Heart right ventricle (tissue), 16 donors: ENCODE measurements at regions not wholly inside any gene's neighbourhood (a gene's known extent, or its start where the extent isn't known, plus 50 kb on each side); places are given as distances from the start of the nearest gene placed in this dataset.

Experiments used
- ATAC-seq, 8 donors: fragments of 200-7000 bp; cut with Tn5 transposase; one replicate each; pipeline ENCODE4 v1.9.1; 2020; ENCODE audit warnings: mild to moderate bottlenecking in 8 of 8, moderate library complexity in 8 of 8, moderate number of reproducible peaks in 1 of 8
- DNase-seq, 2 donors: peaks; one replicate each; pipeline ENCODE4 v3.0.0-alpha.2; 2020
- H3K27ac ChIP-seq, 10 donors: fragments of 200-600 bp; sonication (generic) in 2 of 10; one replicate each; pipeline versions ENCODE4 v1.5.0 to v1.8.0; 2020 to 2022; ENCODE audit warnings: mild to moderate bottlenecking in 3 of 10
- H3K27me3 ChIP-seq, 7 donors: fragments of 200-600 bp; one replicate each; pipeline ENCODE4 v1.8.0; 2021 to 2022; ENCODE audit warnings: mild to moderate bottlenecking in 2 of 7
- H3K36me3 ChIP-seq, 9 donors: fragments of 200-600 bp; sonication (generic) in 1 of 9; one replicate each; pipeline versions ENCODE4 v1.5.0 to v1.8.0; 2020 to 2022; ENCODE audit warnings: mild to moderate bottlenecking in 2 of 9
- H3K4me1 ChIP-seq, 9 donors: fragments of 200-600 bp; sonication (generic) in 1 of 9; one replicate each; pipeline versions ENCODE4 v1.5.0 to v1.8.0; 2020 to 2022; ENCODE audit warnings: mild to moderate bottlenecking in 4 of 9
- H3K4me3 ChIP-seq, 10 donors: fragments of 200-600 bp; sonication (generic) in 2 of 10; one replicate each; pipeline versions ENCODE4 v1.5.0 to v1.8.0; 2020 to 2022; ENCODE audit warnings: mild to moderate bottlenecking in 7 of 10, moderate library complexity in 2 of 10
- H3K9me3 ChIP-seq, 11 donors: fragments of 200-600 bp in 10 of 11; sonication (generic) in 2 of 11; one replicate each; pipeline versions ENCODE4 v1.5.0 to v1.8.0; 2013 to 2022; ENCODE audit warnings: mild to moderate bottlenecking in 2 of 11, control low read depth in 1 of 11, moderate library complexity in 1 of 11
- CTCF ChIP-seq, 9 donors: fragments of 200-600 bp; sonication (generic) in 2 of 9; IDR thresholded peaks; one replicate each; pipeline versions ENCODE4 v1.5.0 to v1.8.0; 2021 to 2022; ENCODE audit warnings: antibody characterized with exemption in 9 of 9, mild to moderate bottlenecking in 5 of 9, moderate library complexity in 1 of 9
- WGBS, 2 donors: extraction: QIAGEN DNeasy Blood & Tissue Kit; methylation state at CpG; one replicate each; pipeline ENCODE4 v1.1.7; 2013; ENCODE audit warnings: inconsistent platforms in 1 of 2; 5-methylcytosine and 5-hydroxymethylcytosine counted together
- intact Hi-C, 10 donors: fragments of 100-400 bp; cut with DNase I; formaldehyde crosslinking; loops; one replicate each; pipeline versions ENCODE4 v1.11.1 to v1.14.2; 2022
- donor health status: Arrhythmogenic right ventricular cardiomyopathy.
- donor health status: ischemic (EF 13 %, LVEDD 7.1; RV severe dilation, severe dysfunction).
- donor health status: healthy with polysubstance abuse.
- donor health status: DM: no; HTN: yes; CAD: no.
- donor health status: DM: no; HTN: no; CAD: no.
- donor health status: ischemic (EF 25% LVEDD 6.9; RV normal size, moderate dysfunction).
- donor health status: ischemic (EF 25% LVEDD 5.7; RV mildly dilated, moderate dysfunction).
- donor health status: healthy.
- donor health status: DM: yes; HTN: yes; CAD: no.
- donor health status: Ischemic cardiomyopathy.
- donor health status: ischemic (EF 35%, LVEDD 5.7; RV mildly dilated, moderate dysfunction).
- donor health status: nonischemic (EF 11% LVEDD 7.7; RV severe dilation, severe dysfunction).
- donor health status: DM: yes; HTN: yes; CAD: no.
- donor health status: PGD.
- donor health status: ischemic (EF 29% LVEDD 5.4; RV normal size, mild dysfunction).
- donor health status: nonischemic (EF 23%, LVEDD 6.1; RV moderate dilation, normal function).

- intact Hi-C loops, result no loop called here
- ATAC-seq, result no peak
- DNase-seq, result no peak
- H3K27ac ChIP-seq, result no peak overlapping the region
- H3K36me3 ChIP-seq, result no peaks in the 10 kb centered on the region
- no peaks in the 10 kb centered on the region for H3K9me3 ChIP-seq
- no peaks in the 10 kb centered on the region for H3K27me3 ChIP-seq
- TF ChIP-seq CTCF (IDR thresholded peaks at IDR 0.05), result no peak
- no peak overlapping the region for H3K4me3 ChIP-seq
- 89 to 100% methylated on average over 1 of the region's 1 CpG for WGBS, 2 donors
- no peaks in the 10 kb centered on the region for H3K4me1 ChIP-seq
Measured at GRCh38 chr2:156001851-156002250, 330.7 kb downstream of the NR4A2 start.

GRCh38 chr2:155997538-155997937 lies 335.0 kb downstream of the NR4A2 start:
- no peak for DNase-seq
- Histone ChIP-seq H3K27ac (no peak overlapping the region), H3K27me3 (no peaks in the 10 kb centered on the region), H3K9me3 (peaks cover 0 to 6% (median 0%) of the 10 kb centered on the region in 11 donors), H3K4me1 (no peaks in the 10 kb centered on the region), H3K36me3 (no peaks in the 10 kb centered on the region), H3K4me3 (no peak overlapping the region)
- TF ChIP-seq CTCF (IDR thresholded peaks at IDR 0.05), result no peak
- ATAC-seq, result no peak
- intact Hi-C loops, result no loop called here
- 70 to 79% methylated on average over 2 of the region's 2 CpGs for WGBS, 2 donors

GRCh38 chr2:155994315-155994714 lies 338.2 kb downstream of the NR4A2 start:
- Histone ChIP-seq H3K9me3 (peaks cover 0 to 11% (median 0%) of the 10 kb centered on the region in 11 donors), H3K27ac (no peak overlapping the region), H3K27me3 (no peaks in the 10 kb centered on the region), H3K36me3 (no peaks in the 10 kb centered on the region), H3K4me3 (no peak overlapping the region), H3K4me1 (no peaks in the 10 kb centered on the region)
- intact Hi-C loops, result no loop called here
- ATAC-seq, result no peak
- no peak for DNase-seq
- 57 to 67% methylated on average over 1 of the region's 1 CpG for WGBS, 2 donors
- TF ChIP-seq CTCF (IDR thresholded peaks at IDR 0.05), result no peak

- no peak for TF ChIP-seq CTCF (IDR thresholded peaks at IDR 0.05)
- Histone ChIP-seq H3K27me3 (no peaks in the 10 kb centered on the region), H3K27ac (no peak overlapping the region), H3K4me3 (no peak overlapping the region), H3K36me3 (no peaks in the 10 kb centered on the region), H3K4me1 (no peaks in the 10 kb centered on the region), H3K9me3 (peaks cover 0 to 2% (median 0%) of the 10 kb centered on the region in 11 donors)
- 66 to 75% methylated on average over 1 of the region's 1 CpG for WGBS, 2 donors
- ATAC-seq (no peak), DNase-seq (no peak)
- intact Hi-C loops, result no loop called here
Measured at GRCh38 chr2:155983845-155984244, 348.7 kb downstream of the NR4A2 start.

GRCh38 chr2:155982135-155982534 lies 350.4 kb downstream of the NR4A2 start:
- no peak for TF ChIP-seq CTCF (IDR thresholded peaks at IDR 0.05)
- Histone ChIP-seq H3K9me3 (peaks cover 0 to 2% (median 0%) of the 10 kb centered on the region in 11 donors), H3K27me3 (no peaks in the 10 kb centered on the region), H3K4me3 (no peak overlapping the region), H3K4me1 (no peaks in the 10 kb centered on the region), H3K27ac (no peak overlapping the region), H3K36me3 (no peaks in the 10 kb centered on the region)
- DNase-seq (no peak), ATAC-seq (no peak)
- WGBS, 2 donors, result 30 to 33% methylated on average over 1 of the region's 1 CpG
- intact Hi-C loops, result no loop called here
